GM23338 (cell line): ENCODE measurements at regions not wholly inside any gene's neighbourhood (a gene's known extent, or its start where the extent isn't known, plus 50 kb on each side); places are given as distances from the start of the nearest gene placed in this dataset.

ENCODE experiments used
- ATAC-seq: fragments of 200-7000 bp; cut with Tn5 transposase; 3 replicates; pipeline ENCODE4 v1.9.1; 2020
- DNase-seq: peaks from one replicate; pipeline ENCODE4 v3.0.0-alpha.2; 2015; ENCODE audit warnings: low spot score
- H2AFZ ChIP-seq: fragments of 200-600 bp; sonication (generic); 2 replicates; pipeline ENCODE4 v1.8.0; 2016; ENCODE audit warnings: antibody characterized with exemption, mild to moderate bottlenecking, moderate library complexity
- H3F3A ChIP-seq: fragments of 200-600 bp; sonication (generic); replicated peaks from 2 replicates; pipeline ENCODE4 v1.8.0; 2017; ENCODE audit warnings: antibody characterized with exemption, mixed run types, low read depth
- H3K27ac ChIP-seq: fragments of 200-600 bp; sonication (generic); 2 replicates; pipeline ENCODE4 v1.6.1; 2016; ENCODE audit warnings: low read depth
- H3K27me3 ChIP-seq: fragments of 200-600 bp; sonication (generic); 2 replicates; pipeline ENCODE4 v1.8.0; 2016; ENCODE audit warnings: mild to moderate bottlenecking, mixed run types, moderate library complexity; ENCODE audit not compliant: insufficient read depth
- H3K36me3 ChIP-seq: fragments of 200-600 bp; sonication (generic); 2 replicates; pipeline ENCODE4 v1.8.0; 2016; ENCODE audit warnings: mild to moderate bottlenecking; ENCODE audit not compliant: insufficient read depth
- H3K4me1 ChIP-seq: fragments of 200-600 bp; sonication (generic); 2 replicates; pipeline ENCODE4 v1.8.0; 2016; ENCODE audit warnings: mild to moderate bottlenecking, moderate library complexity; ENCODE audit not compliant: insufficient read depth
- H3K4me2 ChIP-seq: fragments of 200-600 bp; sonication (generic); 2 replicates; pipeline ENCODE4 v1.7.1; 2017; ENCODE audit warnings: mixed run types
- H3K4me3 ChIP-seq: fragments of 200-600 bp; sonication (generic); 2 replicates; pipeline ENCODE4 v1.6.1; 2016; ENCODE audit warnings: mixed run types
- H3K79me2 ChIP-seq: fragments of 200-600 bp; sonication (generic); replicated peaks from 2 replicates; pipeline ENCODE4 v1.8.0; 2017; ENCODE audit warnings: mild to moderate bottlenecking; ENCODE audit not compliant: insufficient read depth
- H3K9me2 ChIP-seq: fragments of 200-600 bp; sonication (generic); 2 replicates; pipeline ENCODE4 v1.8.0; 2017; ENCODE audit not compliant: insufficient read depth
- H4K20me1 ChIP-seq: fragments of 200-600 bp; sonication (generic); replicated peaks from 2 replicates; pipeline ENCODE4 v1.8.0; 2017; ENCODE audit warnings: mild to moderate bottlenecking; ENCODE audit not compliant: insufficient read depth
- H3K27ac Mint-ChIP-seq: 2 replicates; pipeline ENCODE4 v1.8.0; 2020; ENCODE audit warnings: inconsistent platforms, mild to moderate bottlenecking, moderate library complexity, mixed read lengths
- H3K27me3 Mint-ChIP-seq: 3 replicates; pipeline ENCODE4 v1.8.0; 2022; ENCODE audit warnings: low read depth, mild to moderate bottlenecking, moderate library complexity, mixed read lengths, inconsistent platforms; ENCODE audit not compliant: insufficient read depth, poor library complexity
- H3K36me3 Mint-ChIP-seq: 3 replicates; pipeline ENCODE4 v1.8.0; 2021; ENCODE audit warnings: low read depth, mild to moderate bottlenecking, inconsistent platforms, moderate library complexity, mixed read lengths
- H3K4me1 Mint-ChIP-seq: 3 replicates; pipeline ENCODE4 v1.8.0; 2020; ENCODE audit warnings: mild to moderate bottlenecking, inconsistent platforms, mixed read lengths
- H3K4me3 Mint-ChIP-seq: 3 replicates; pipeline ENCODE4 v1.8.0; 2021; ENCODE audit warnings: moderate library complexity, mild to moderate bottlenecking, inconsistent platforms, mixed read lengths
- H3K9me3 Mint-ChIP-seq: 3 replicates; pipeline ENCODE4 v1.8.0; 2020; ENCODE audit warnings: moderate library complexity, mild to moderate bottlenecking, inconsistent platforms, mixed read lengths
- CREB1 ChIP-seq: fragments of 250-450 bp; sonication (Bioruptor Pico); IDR thresholded peaks from 2 replicates; pipeline ENCODE4 v1.5.0; 2020; ENCODE audit warnings: low read depth, mild to moderate bottlenecking, moderate library complexity
- EZH2 ChIP-seq: fragments of 200-600 bp; sonication (generic); IDR thresholded peaks from one replicate; pipeline ENCODE4 v1.8.0; 2017; ENCODE audit warnings: antibody characterized with exemption, mild to moderate bottlenecking, low read depth; ENCODE audit not compliant: unreplicated experiment
- EZH2phosphoT487 ChIP-seq: fragments of 200-600 bp; sonication (generic); IDR thresholded peaks from one replicate; pipeline ENCODE4 v1.8.1; 2018; ENCODE audit warnings: antibody characterized with exemption; ENCODE audit not compliant: unreplicated experiment
- JUNB ChIP-seq: IDR thresholded peaks from one replicate; pipeline ENCODE4 v1.6.1; 2016; ENCODE audit warnings: antibody characterized with exemption; ENCODE audit not compliant: unreplicated experiment
- NANOG ChIP-seq: IDR thresholded peaks from 2 replicates; pipeline ENCODE4 v1.6.1; 2016; ENCODE audit warnings: antibody characterized with exemption, borderline replicate concordance
- POLR2AphosphoS5 ChIP-seq: IDR thresholded peaks from 2 replicates; pipeline ENCODE4 v1.6.1; 2016; ENCODE audit warnings: antibody characterized with exemption, low read depth
- STAT1 ChIP-seq: IDR thresholded peaks from one replicate; pipeline ENCODE4 v1.6.1; 2016; ENCODE audit warnings: antibody characterized with exemption; ENCODE audit not compliant: unreplicated experiment
- ZNF114 ChIP-seq: fragments of 250-450 bp; sonication (Bioruptor Pico); IDR thresholded peaks from 2 replicates; pipeline ENCODE4 v1.5.0; 2020; ENCODE audit warnings: mild to moderate bottlenecking, moderate library complexity
- ZNF331 ChIP-seq: fragments of 250-450 bp; sonication (Bioruptor Pico); IDR thresholded peaks from 2 replicates; pipeline ENCODE4 v1.5.0; 2020; ENCODE audit warnings: low read depth, mild to moderate bottlenecking, moderate library complexity
- TF ChIP-seq, protein P1 (sequence below): IDR thresholded peaks from one replicate; pipeline ENCODE4 v1.6.1; 2018; ENCODE audit warnings: antibody characterized with exemption; ENCODE audit not compliant: unreplicated experiment
- TF ChIP-seq, protein P2 (sequence below), 2 experiments: fragments of 200-600 bp in 1 of 2; sonication (generic) in 1 of 2; conservative IDR thresholded peaks; 2 replicates each; pipeline versions ENCODE4 v1.5.1 to v1.6.1; 2016 to 2017; ENCODE audit warnings: antibody characterized with exemption in 2 of 2, low read depth in 2 of 2, mild to moderate bottlenecking in 2 of 2, moderate library complexity in 1 of 2
- TF ChIP-seq, protein P3 (sequence below): fragments of 250-450 bp; sonication (Bioruptor Pico); IDR thresholded peaks from 2 replicates; pipeline ENCODE4 v1.5.0; 2020; ENCODE audit warnings: mild to moderate bottlenecking, moderate library complexity
- TF ChIP-seq, protein P4 (sequence below): IDR thresholded peaks from 2 replicates; pipeline ENCODE4 v1.6.1; 2016; ENCODE audit warnings: antibody characterized with exemption

DNA sequence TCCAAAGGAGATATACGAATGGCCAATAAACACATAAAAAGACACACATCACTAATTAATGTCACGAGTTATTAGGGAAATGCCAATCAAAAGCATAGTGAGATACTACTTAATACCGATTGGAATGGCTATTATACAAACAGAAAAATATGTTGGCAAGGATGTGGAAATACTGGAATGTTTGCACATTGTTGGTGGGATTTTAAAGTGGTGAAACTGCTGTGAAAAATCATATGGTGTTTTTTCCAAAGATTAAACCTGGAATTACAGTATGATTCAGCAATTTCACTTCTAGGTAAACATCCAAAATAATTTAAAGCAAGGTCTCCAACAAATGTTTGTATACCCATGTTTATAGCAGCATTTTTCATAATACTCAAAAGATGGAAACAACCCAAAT lies 765.5 kb downstream of the VGLL3 start:
- Histone ChIP-seq H2AFZ (no peak overlapping the region), H3K9me2 (no peaks in the 10 kb centered on the region), H4K20me1 (no peaks in the 10 kb centered on the region), H3F3A (no peaks in the 10 kb centered on the region), H3K79me2 (no peaks in the 10 kb centered on the region), H3K36me3 (no peaks in the 10 kb centered on the region), H3K4me2 (no peak overlapping the region), H3K27me3 (no peaks in the 10 kb centered on the region), H3K4me3 (no peak overlapping the region), H3K27ac (no peak overlapping the region), H3K4me1 (no peaks in the 10 kb centered on the region; the same call in 1 of the 2 replicates)
- H3K36me3 Mint-ChIP-seq, result peaks cover 3% of the 10 kb centered on the region; the same call in 2 of the 3 replicates
- TF ChIP-seq JUNB (no peak), EZH2phosphoT487 (no peak), EZH2 (no peak), ZNF331 (CRISPR knock-in tag) (no peak), POLR2AphosphoS5 (no peak), STAT1 (no peak), ZNF114 (no peak), CREB1 (CRISPR knock-in tag) (no peak), NANOG (no peak)
- TF ChIP-seq, protein P1, sequence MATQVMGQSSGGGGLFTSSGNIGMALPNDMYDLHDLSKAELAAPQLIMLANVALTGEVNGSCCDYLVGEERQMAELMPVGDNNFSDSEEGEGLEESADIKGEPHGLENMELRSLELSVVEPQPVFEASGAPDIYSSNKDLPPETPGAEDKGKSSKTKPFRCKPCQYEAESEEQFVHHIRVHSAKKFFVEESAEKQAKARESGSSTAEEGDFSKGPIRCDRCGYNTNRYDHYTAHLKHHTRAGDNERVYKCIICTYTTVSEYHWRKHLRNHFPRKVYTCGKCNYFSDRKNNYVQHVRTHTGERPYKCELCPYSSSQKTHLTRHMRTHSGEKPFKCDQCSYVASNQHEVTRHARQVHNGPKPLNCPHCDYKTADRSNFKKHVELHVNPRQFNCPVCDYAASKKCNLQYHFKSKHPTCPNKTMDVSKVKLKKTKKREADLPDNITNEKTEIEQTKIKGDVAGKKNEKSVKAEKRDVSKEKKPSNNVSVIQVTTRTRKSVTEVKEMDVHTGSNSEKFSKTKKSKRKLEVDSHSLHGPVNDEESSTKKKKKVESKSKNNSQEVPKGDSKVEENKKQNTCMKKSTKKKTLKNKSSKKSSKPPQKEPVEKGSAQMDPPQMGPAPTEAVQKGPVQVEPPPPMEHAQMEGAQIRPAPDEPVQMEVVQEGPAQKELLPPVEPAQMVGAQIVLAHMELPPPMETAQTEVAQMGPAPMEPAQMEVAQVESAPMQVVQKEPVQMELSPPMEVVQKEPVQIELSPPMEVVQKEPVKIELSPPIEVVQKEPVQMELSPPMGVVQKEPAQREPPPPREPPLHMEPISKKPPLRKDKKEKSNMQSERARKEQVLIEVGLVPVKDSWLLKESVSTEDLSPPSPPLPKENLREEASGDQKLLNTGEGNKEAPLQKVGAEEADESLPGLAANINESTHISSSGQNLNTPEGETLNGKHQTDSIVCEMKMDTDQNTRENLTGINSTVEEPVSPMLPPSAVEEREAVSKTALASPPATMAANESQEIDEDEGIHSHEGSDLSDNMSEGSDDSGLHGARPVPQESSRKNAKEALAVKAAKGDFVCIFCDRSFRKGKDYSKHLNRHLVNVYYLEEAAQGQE, result no peak
- TF ChIP-seq, protein P2, sequence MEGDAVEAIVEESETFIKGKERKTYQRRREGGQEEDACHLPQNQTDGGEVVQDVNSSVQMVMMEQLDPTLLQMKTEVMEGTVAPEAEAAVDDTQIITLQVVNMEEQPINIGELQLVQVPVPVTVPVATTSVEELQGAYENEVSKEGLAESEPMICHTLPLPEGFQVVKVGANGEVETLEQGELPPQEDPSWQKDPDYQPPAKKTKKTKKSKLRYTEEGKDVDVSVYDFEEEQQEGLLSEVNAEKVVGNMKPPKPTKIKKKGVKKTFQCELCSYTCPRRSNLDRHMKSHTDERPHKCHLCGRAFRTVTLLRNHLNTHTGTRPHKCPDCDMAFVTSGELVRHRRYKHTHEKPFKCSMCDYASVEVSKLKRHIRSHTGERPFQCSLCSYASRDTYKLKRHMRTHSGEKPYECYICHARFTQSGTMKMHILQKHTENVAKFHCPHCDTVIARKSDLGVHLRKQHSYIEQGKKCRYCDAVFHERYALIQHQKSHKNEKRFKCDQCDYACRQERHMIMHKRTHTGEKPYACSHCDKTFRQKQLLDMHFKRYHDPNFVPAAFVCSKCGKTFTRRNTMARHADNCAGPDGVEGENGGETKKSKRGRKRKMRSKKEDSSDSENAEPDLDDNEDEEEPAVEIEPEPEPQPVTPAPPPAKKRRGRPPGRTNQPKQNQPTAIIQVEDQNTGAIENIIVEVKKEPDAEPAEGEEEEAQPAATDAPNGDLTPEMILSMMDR (conservative IDR thresholded peaks at IDR 0.05; ENCODE audit: low read depth in 2 of 2), result no peak
- TF ChIP-seq, protein P3, sequence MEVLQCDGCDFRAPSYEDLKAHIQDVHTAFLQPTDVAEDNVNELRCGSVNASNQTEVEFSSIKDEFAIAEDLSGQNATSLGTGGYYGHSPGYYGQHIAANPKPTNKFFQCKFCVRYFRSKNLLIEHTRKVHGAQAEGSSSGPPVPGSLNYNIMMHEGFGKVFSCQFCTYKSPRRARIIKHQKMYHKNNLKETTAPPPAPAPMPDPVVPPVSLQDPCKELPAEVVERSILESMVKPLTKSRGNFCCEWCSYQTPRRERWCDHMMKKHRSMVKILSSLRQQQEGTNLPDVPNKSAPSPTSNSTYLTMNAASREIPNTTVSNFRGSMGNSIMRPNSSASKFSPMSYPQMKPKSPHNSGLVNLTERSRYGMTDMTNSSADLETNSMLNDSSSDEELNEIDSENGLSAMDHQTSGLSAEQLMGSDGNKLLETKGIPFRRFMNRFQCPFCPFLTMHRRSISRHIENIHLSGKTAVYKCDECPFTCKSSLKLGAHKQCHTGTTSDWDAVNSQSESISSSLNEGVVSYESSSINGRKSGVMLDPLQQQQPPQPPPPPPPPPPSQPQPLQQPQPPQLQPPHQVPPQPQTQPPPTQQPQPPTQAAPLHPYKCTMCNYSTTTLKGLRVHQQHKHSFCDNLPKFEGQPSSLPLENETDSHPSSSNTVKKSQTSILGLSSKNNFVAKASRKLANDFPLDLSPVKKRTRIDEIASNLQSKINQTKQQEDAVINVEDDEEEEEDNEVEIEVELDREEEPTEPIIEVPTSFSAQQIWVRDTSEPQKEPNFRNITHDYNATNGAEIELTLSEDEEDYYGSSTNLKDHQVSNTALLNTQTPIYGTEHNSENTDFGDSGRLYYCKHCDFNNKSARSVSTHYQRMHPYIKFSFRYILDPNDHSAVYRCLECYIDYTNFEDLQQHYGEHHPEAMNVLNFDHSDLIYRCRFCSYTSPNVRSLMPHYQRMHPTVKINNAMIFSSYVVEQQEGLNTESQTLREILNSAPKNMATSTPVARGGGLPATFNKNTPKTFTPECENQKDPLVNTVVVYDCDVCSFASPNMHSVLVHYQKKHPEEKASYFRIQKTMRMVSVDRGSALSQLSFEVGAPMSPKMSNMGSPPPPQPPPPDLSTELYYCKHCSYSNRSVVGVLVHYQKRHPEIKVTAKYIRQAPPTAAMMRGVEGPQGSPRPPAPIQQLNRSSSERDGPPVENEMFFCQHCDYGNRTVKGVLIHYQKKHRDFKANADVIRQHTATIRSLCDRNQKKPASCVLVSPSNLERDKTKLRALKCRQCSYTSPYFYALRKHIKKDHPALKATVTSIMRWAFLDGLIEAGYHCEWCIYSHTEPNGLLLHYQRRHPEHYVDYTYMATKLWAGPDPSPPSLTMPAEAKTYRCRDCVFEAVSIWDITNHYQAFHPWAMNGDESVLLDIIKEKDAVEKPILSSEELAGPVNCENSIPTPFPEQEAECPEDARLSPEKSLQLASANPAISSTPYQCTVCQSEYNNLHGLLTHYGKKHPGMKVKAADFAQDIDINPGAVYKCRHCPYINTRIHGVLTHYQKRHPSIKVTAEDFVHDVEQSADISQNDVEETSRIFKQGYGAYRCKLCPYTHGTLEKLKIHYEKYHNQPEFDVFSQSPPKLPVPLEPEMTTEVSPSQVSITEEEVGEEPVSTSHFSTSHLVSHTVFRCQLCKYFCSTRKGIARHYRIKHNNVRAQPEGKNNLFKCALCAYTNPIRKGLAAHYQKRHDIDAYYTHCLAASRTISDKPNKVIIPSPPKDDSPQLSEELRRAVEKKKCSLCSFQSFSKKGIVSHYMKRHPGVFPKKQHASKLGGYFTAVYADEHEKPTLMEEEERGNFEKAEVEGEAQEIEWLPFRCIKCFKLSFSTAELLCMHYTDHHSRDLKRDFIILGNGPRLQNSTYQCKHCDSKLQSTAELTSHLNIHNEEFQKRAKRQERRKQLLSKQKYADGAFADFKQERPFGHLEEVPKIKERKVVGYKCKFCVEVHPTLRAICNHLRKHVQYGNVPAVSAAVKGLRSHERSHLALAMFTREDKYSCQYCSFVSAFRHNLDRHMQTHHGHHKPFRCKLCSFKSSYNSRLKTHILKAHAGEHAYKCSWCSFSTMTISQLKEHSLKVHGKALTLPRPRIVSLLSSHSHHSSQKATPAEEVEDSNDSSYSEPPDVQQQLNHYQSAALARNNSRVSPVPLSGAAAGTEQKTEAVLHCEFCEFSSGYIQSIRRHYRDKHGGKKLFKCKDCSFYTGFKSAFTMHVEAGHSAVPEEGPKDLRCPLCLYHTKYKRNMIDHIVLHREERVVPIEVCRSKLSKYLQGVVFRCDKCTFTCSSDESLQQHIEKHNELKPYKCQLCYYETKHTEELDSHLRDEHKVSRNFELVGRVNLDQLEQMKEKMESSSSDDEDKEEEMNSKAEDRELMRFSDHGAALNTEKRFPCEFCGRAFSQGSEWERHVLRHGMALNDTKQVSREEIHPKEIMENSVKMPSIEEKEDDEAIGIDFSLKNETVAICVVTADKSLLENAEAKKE, result no peak
- TF ChIP-seq, protein P4, sequence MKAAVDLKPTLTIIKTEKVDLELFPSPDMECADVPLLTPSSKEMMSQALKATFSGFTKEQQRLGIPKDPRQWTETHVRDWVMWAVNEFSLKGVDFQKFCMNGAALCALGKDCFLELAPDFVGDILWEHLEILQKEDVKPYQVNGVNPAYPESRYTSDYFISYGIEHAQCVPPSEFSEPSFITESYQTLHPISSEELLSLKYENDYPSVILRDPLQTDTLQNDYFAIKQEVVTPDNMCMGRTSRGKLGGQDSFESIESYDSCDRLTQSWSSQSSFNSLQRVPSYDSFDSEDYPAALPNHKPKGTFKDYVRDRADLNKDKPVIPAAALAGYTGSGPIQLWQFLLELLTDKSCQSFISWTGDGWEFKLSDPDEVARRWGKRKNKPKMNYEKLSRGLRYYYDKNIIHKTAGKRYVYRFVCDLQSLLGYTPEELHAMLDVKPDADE, result no peak
- H3K27ac Mint-ChIP-seq, result peak overlapping the region; percentile 76; the same call in 1 of the 2 replicates
- peaks cover 9% of the 10 kb centered on the region for H3K4me1 Mint-ChIP-seq
- ATAC-seq, result no peak
- H3K9me3 Mint-ChIP-seq, result peaks cover 12% of the 10 kb centered on the region
- peaks cover 2% of the 10 kb centered on the region for H3K27me3 Mint-ChIP-seq
- H3K4me3 Mint-ChIP-seq, result no peak overlapping the region
- no peak for DNase-seq
